ENCODE measurements at regions not wholly inside any gene's neighbourhood (a gene's known extent, or its start where the extent isn't known, plus 50 kb on each side); places are given as distances from the start of the nearest gene placed in this dataset.

DNA sequence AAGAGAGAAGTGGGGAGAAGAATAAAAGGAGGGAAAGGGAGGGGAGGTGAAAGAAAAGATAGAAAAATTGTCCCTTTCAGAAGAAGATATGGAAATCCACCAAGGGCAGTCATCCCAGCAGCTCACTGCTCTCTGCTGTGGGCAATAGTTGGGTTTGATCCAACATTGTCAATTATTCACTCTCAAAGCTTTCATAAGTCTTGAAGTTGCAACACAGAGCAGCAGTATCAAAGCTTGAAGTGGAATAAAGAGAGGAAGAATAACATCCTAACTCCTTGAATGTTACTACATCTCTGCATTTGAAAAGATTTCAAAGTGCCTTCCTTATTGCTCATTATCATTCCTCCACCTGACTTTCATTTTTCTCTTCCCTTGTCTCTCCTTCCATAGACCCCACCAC, 62.3 kb upstream of the HHIP start:
- TF ChIP-seq, protein P1, sequence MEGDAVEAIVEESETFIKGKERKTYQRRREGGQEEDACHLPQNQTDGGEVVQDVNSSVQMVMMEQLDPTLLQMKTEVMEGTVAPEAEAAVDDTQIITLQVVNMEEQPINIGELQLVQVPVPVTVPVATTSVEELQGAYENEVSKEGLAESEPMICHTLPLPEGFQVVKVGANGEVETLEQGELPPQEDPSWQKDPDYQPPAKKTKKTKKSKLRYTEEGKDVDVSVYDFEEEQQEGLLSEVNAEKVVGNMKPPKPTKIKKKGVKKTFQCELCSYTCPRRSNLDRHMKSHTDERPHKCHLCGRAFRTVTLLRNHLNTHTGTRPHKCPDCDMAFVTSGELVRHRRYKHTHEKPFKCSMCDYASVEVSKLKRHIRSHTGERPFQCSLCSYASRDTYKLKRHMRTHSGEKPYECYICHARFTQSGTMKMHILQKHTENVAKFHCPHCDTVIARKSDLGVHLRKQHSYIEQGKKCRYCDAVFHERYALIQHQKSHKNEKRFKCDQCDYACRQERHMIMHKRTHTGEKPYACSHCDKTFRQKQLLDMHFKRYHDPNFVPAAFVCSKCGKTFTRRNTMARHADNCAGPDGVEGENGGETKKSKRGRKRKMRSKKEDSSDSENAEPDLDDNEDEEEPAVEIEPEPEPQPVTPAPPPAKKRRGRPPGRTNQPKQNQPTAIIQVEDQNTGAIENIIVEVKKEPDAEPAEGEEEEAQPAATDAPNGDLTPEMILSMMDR (conservative IDR thresholded peaks at IDR 0.05; ENCODE audit: control insufficient read depth, insufficient read depth, low read depth, low read length), result no peak
- DNase-seq (ENCODE audit: low read depth), result peak; percentile 70
- H3K4me3 ChIP-seq (ENCODE audit: control insufficient read depth, low read depth, low read length), result no peak overlapping the region

DNA sequence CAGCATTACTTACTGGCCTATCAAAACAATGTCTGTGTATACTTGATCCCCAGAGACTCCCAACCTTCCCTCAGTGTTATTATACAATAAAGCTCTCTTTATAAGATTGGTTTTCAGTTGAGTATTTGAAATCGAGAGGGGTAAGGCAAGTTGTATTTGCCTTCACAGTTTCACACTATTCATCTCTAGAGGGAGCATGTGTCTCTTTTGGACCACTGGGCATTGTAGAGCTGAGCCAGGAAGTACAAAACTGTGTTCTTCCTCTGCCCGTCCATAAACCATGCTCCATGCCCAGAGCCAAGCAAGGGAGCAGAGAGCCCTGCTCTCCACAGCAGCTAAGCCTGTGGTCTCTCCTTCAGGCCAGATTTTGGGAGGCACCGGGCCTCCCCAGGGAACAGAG, 61.5 kb upstream of the HHIP start:
- TF ChIP-seq, protein P1 (conservative IDR thresholded peaks at IDR 0.05; ENCODE audit: control insufficient read depth, insufficient read depth, low read depth, low read length), result no peak
- DNase-seq (ENCODE audit: low read depth), result no peak
- no peak overlapping the region for H3K4me3 ChIP-seq (ENCODE audit: control insufficient read depth, low read depth, low read length)

DNA sequence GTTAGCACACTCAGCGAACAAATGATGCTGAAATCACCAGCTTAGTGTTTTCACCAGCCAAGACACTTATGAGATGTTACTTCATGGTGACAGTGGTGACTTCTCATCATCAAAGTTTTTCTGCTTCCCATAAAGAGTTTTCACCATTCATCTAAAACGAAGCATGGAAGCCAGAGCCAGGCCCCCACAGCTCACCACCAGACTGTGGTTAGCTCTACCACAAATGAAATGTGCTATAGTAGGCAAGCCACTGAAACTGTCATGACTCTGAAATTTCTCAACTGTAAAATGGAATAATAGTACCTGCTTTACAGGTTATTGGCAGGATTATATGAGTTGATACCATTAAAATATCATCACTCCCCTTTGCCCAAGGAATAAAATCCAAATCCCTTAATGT, 56.4 kb upstream of the HHIP start:
- DNase-seq (ENCODE audit: low read depth), result no peak
- TF ChIP-seq, protein P1 (conservative IDR thresholded peaks at IDR 0.05; ENCODE audit: control insufficient read depth, insufficient read depth, low read depth, low read length), result no peak
- H3K4me3 ChIP-seq (ENCODE audit: control insufficient read depth, low read depth, low read length), result no peak overlapping the region

GRCh38 chr4:144590020-144590419, 55.9 kb upstream of the HHIP start:
- TF ChIP-seq, protein P1 (conservative IDR thresholded peaks at IDR 0.05; ENCODE audit: control insufficient read depth, insufficient read depth, low read depth, low read length), result no peak
- DNase-seq (ENCODE audit: low read depth), result no peak
- H3K4me3 ChIP-seq (ENCODE audit: control insufficient read depth, low read depth, low read length), result no peak overlapping the region

- TF ChIP-seq, protein P1 (conservative IDR thresholded peaks at IDR 0.05; ENCODE audit: control insufficient read depth, insufficient read depth, low read depth, low read length), result no peak
- H3K4me3 ChIP-seq (ENCODE audit: control insufficient read depth, low read depth, low read length), result no peak overlapping the region
- DNase-seq (ENCODE audit: low read depth), result peak; percentile 84
Measured at GRCh38 chr4:144591401-144591800, 54.6 kb upstream of the HHIP start.

DNA sequence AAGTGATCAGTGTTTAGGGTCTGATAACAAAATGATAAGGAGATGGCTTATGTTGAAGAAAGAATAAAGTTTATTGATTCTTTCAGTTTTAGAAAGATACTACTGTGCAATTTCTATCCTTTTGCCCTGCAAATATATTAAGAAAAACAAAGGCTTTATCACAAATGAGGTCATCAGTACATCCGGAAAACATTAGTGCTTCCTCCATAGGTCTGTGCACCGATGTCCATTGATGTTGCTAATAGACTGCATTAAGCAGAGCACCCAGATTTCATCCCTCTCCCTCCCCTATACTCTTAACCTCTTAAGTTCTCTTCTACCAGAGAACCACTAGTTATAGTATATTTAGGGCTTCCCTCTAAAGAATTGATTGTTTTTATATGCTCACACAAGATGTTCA, 53.7 kb upstream of the HHIP start:
- TF ChIP-seq, protein P1 (conservative IDR thresholded peaks at IDR 0.05; ENCODE audit: control insufficient read depth, insufficient read depth, low read depth, low read length), result no peak

DNA sequence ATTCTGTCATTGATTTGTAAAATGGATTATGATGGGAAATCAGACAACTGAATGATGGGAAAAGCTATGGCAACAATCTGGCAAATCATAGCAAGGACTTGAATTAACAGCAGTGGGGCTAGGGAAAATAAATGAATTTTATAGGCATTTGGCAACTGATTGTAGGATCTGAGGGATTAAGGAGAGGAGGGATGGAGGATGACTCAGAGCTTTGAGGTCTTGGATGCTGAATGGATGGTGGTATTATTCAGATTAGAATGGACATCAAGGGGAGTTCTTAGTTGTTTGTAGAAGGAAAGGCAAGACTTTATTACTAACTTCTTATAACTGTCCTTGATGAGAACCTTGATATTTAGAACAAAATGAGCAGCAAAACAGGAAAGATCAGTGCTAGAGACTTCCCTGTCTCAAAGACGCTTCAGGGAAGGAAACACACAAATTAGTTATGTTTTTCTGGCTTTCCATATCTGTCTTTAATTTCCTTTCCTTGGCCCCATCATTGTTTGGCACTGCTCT, 51.4 kb upstream of the HHIP start:
- TF ChIP-seq, protein P1 (conservative IDR thresholded peaks at IDR 0.05; ENCODE audit: control insufficient read depth, insufficient read depth, low read depth, low read length), result no peak
- peak; percentile 23 for DNase-seq (ENCODE audit: low read depth)

More for the DNA sequence above, 53.7 kb upstream of the HHIP start:
- H3K4me3 ChIP-seq (ENCODE audit: control insufficient read depth, low read depth, low read length), result no peak overlapping the region
- DNase-seq (ENCODE audit: low read depth), result no peak

More for the DNA sequence above, 51.4 kb upstream of the HHIP start:
- no peak overlapping the region for H3K4me3 ChIP-seq (ENCODE audit: control insufficient read depth, low read depth, low read length)

Data from fibroblast of mammary gland (primary cell).